ENCODE measurements at regions not wholly inside any gene's neighbourhood (a gene's known extent, or its start where the extent isn't known, plus 50 kb on each side); places are given as distances from the start of the nearest gene placed in this dataset.
"Not testable (repeated sequence)": the region's sequence is repeated elsewhere in the genome, so short reads cannot be mapped to it uniquely, and the experiment has no call there.

- peaks cover 4 to 13% of the 10 kb centered on the region in 2 donors for H3K9me3 Mint-ChIP-seq
- H3K27ac Mint-ChIP-seq, result peak overlapping the region; percentile 56
- peaks cover 24 to 40% of the 10 kb centered on the region in 2 donors for H3K27me3 Mint-ChIP-seq
- H3K36me3 Mint-ChIP-seq; H3K4me3 Mint-ChIP-seq; ATAC-seq (replicated peaks); H3K4me1 Mint-ChIP-seq; DNase-seq: not testable (repeated sequence)
Measured at GRCh38 chr17:28266926-28267719, 51.9 kb upstream of the TMEM97 start.

- Mint-ChIP-seq H3K9me3 (peaks cover 0 to 9% of the 10 kb centered on the region in 2 donors), H3K36me3 (peaks cover 3 to 5% of the 10 kb centered on the region in 2 donors), H3K27ac (no peak overlapping the region), H3K4me1 (no peaks in the 10 kb centered on the region), H3K4me3 (no peak overlapping the region), H3K27me3 (peaks cover 31 to 49% of the 10 kb centered on the region in 2 donors)
- no peak for DNase-seq
- ATAC-seq (replicated peaks), result no peak
Measured at GRCh38 chr17:28267720-28268609, 51.0 kb upstream of the TMEM97 start.

- no peak for DNase-seq
- Mint-ChIP-seq H3K27me3 (peaks cover 36 to 56% of the 10 kb centered on the region in 2 donors), H3K36me3 (peaks cover 3 to 5% of the 10 kb centered on the region in 2 donors), H3K4me3 (no peak overlapping the region), H3K9me3 (peaks cover 0 to 9% of the 10 kb centered on the region in 2 donors), H3K27ac (no peak overlapping the region), H3K4me1 (peaks cover 2 to 3% of the 10 kb centered on the region in 2 donors)
- ATAC-seq (replicated peaks), result peak; percentile 19 to 42
Measured at GRCh38 chr17:28268610-28269313, 50.2 kb upstream of the TMEM97 start.
